ENCODE measurements at regions not wholly inside any gene's neighbourhood (a gene's known extent, or its start where the extent isn't known, plus 50 kb on each side); places are given as distances from the start of the nearest gene placed in this dataset.

- Histone ChIP-seq H3K4me2 (no peak overlapping the region), H3K27ac (no peak overlapping the region), H3K4me3 (no peak overlapping the region), H3K36me3 (ENCODE audit: low read depth) (no peaks in the 10 kb centered on the region), H3K9me3 (ENCODE audit: insufficient read depth, low read depth) (no peaks in the 10 kb centered on the region), H3K79me2 (ENCODE audit: low read depth) (no peaks in the 10 kb centered on the region), H2AFZ (no peak overlapping the region), H3K4me1 (replicated peaks; ENCODE audit: insufficient read depth) (0 out of 2 replicates have a peak, but pooled peaks cover 8% of the 10 kb centered on the region), H3K9me2 (ENCODE audit: insufficient read depth) (no peaks in the 10 kb centered on the region), H3F3A (ENCODE audit: insufficient read depth, low read depth) (no peaks in the 10 kb centered on the region), H3K27me3 (ENCODE audit: insufficient read depth, low read depth) (no peaks in the 10 kb centered on the region), H4K20me1 (ENCODE audit: insufficient read depth) (no peaks in the 10 kb centered on the region)
- CTCF ChIA-PET = no interaction called here
- TF ChIP-seq, protein P1, sequence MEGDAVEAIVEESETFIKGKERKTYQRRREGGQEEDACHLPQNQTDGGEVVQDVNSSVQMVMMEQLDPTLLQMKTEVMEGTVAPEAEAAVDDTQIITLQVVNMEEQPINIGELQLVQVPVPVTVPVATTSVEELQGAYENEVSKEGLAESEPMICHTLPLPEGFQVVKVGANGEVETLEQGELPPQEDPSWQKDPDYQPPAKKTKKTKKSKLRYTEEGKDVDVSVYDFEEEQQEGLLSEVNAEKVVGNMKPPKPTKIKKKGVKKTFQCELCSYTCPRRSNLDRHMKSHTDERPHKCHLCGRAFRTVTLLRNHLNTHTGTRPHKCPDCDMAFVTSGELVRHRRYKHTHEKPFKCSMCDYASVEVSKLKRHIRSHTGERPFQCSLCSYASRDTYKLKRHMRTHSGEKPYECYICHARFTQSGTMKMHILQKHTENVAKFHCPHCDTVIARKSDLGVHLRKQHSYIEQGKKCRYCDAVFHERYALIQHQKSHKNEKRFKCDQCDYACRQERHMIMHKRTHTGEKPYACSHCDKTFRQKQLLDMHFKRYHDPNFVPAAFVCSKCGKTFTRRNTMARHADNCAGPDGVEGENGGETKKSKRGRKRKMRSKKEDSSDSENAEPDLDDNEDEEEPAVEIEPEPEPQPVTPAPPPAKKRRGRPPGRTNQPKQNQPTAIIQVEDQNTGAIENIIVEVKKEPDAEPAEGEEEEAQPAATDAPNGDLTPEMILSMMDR (conservative IDR thresholded peaks at IDR 0.05) = no peak
- TF ChIP-seq EZH2 (IDR thresholded peaks at IDR 0.05; ENCODE audit: low read depth) = no peak
- no peak for DNase-seq
- intact Hi-C loops (cut with micrococcal nuclease; ENCODE audit: unreplicated experiment) = no loop called here
- POLR2A ChIA-PET (ENCODE audit: unreplicated experiment) = no interaction called here
- BruUV-seq (replicated peaks) = no TSS peak
These were observed 505.7 kb upstream of the LUZP2 start for GRCh38 chr11:23991165-23991539.

DNA sequence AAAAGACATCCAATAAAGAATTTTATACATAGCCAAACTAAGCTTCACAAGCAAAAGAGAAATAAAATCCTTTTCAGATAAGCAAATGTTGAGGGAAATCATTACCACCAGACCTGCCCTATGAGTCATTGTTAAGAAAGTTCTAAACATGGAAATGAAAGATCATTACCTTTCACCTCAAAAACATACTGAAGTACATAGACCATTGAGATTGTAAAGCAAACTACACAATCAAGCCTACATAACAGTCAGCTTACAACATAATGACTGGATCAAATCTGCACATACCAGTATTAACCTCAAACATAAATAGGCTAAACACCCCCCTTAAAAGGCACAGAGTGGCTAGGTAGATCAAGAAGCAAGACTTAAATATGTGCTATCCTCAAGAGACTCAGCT is 501.0 kb upstream of the LUZP2 start:
- Histone ChIP-seq H3K27me3 (ENCODE audit: insufficient read depth, low read depth) (no peaks in the 10 kb centered on the region), H3K4me3 (no peak overlapping the region), H3K4me2 (no peak overlapping the region), H3K79me2 (ENCODE audit: low read depth) (no peaks in the 10 kb centered on the region), H3F3A (ENCODE audit: insufficient read depth, low read depth) (no peaks in the 10 kb centered on the region), H4K20me1 (ENCODE audit: insufficient read depth) (no peaks in the 10 kb centered on the region), H3K4me1 (replicated peaks; ENCODE audit: insufficient read depth) (0 out of 2 replicates have a peak, but pooled peaks cover 8% of the 10 kb centered on the region), H3K36me3 (ENCODE audit: low read depth) (no peaks in the 10 kb centered on the region), H2AFZ (no peak overlapping the region), H3K9me2 (ENCODE audit: insufficient read depth) (no peaks in the 10 kb centered on the region), H3K9me3 (ENCODE audit: insufficient read depth, low read depth) (no peaks in the 10 kb centered on the region), H3K27ac (no peak overlapping the region)
- intact Hi-C loops (cut with micrococcal nuclease; ENCODE audit: unreplicated experiment) = no loop called here
- TF ChIP-seq, protein P1 (conservative IDR thresholded peaks at IDR 0.05) = no peak
- TF ChIP-seq EZH2 (IDR thresholded peaks at IDR 0.05; ENCODE audit: low read depth) = no peak
- POLR2A ChIA-PET (ENCODE audit: unreplicated experiment) = no interaction called here
- DNase-seq = no peak
- CTCF ChIA-PET = no interaction called here
- no TSS peak for BruUV-seq (replicated peaks)

- Histone ChIP-seq H3K9me3 (ENCODE audit: insufficient read depth, low read depth) (no peaks in the 10 kb centered on the region), H3K4me2 (no peak overlapping the region), H3K27me3 (ENCODE audit: insufficient read depth, low read depth) (no peaks in the 10 kb centered on the region), H3K4me3 (no peak overlapping the region), H3K4me1 (replicated peaks; ENCODE audit: insufficient read depth) (0 out of 2 replicates have a peak, but pooled peaks cover 8% of the 10 kb centered on the region), H3K27ac (no peak overlapping the region), H3K9me2 (ENCODE audit: insufficient read depth) (no peaks in the 10 kb centered on the region), H4K20me1 (ENCODE audit: insufficient read depth) (no peaks in the 10 kb centered on the region), H3K36me3 (ENCODE audit: low read depth) (no peaks in the 10 kb centered on the region), H2AFZ (no peak overlapping the region), H3K79me2 (ENCODE audit: low read depth) (no peaks in the 10 kb centered on the region), H3F3A (ENCODE audit: insufficient read depth, low read depth) (no peaks in the 10 kb centered on the region)
- DNase-seq = no peak
- intact Hi-C loops (cut with micrococcal nuclease; ENCODE audit: unreplicated experiment) = no loop called here
- no TSS peak for BruUV-seq (replicated peaks)
- ChIA-PET POLR2A (ENCODE audit: unreplicated experiment) (no interaction called here), CTCF (no interaction called here)
- no peak for TF ChIP-seq EZH2 (IDR thresholded peaks at IDR 0.05; ENCODE audit: low read depth)
These were observed 499.5 kb upstream of the LUZP2 start for GRCh38 chr11:23997356-23997755.

GRCh38 chr11:24005202-24005876 is 491.5 kb upstream of the LUZP2 start:
- Histone ChIP-seq H3K9me2 (ENCODE audit: insufficient read depth) (no peaks in the 10 kb centered on the region), H4K20me1 (ENCODE audit: insufficient read depth) (no peaks in the 10 kb centered on the region), H3K27ac (no peak overlapping the region), H3K4me1 (replicated peaks; ENCODE audit: insufficient read depth) (no peaks in the 10 kb centered on the region), H3K9me3 (ENCODE audit: insufficient read depth, low read depth) (no peaks in the 10 kb centered on the region), H3F3A (ENCODE audit: insufficient read depth, low read depth) (no peaks in the 10 kb centered on the region), H3K27me3 (ENCODE audit: insufficient read depth, low read depth) (no peaks in the 10 kb centered on the region), H3K36me3 (ENCODE audit: low read depth) (no peaks in the 10 kb centered on the region), H2AFZ (no peak overlapping the region), H3K79me2 (ENCODE audit: low read depth) (no peaks in the 10 kb centered on the region), H3K4me3 (no peak overlapping the region), H3K4me2 (no peak overlapping the region)
- no peak for DNase-seq
- intact Hi-C loops (cut with micrococcal nuclease; ENCODE audit: unreplicated experiment) = no loop called here
- no peak for TF ChIP-seq EZH2 (IDR thresholded peaks at IDR 0.05; ENCODE audit: low read depth)
- TF ChIP-seq, protein P1 (conservative IDR thresholded peaks at IDR 0.05) = no peak
- no TSS peak for BruUV-seq (replicated peaks)
- ChIA-PET POLR2A (ENCODE audit: unreplicated experiment) (no interaction called here), CTCF (no interaction called here)

Measured in PC-9 (cell line).